ENCODE measurements at regions not wholly inside any gene's neighbourhood (a gene's known extent, or its start where the extent isn't known, plus 50 kb on each side); places are given as distances from the start of the nearest gene placed in this dataset.

- DNase-seq (ENCODE audit: low read depth, low spot score), result no peak
- FAIRE-seq, result no peak
- H3K9me3 ChIP-seq (replicated peaks; ENCODE audit: control insufficient read depth, insufficient read depth, low read length), result no peaks in the 10 kb centered on the region
- no peak overlapping the region for H2AFZ ChIP-seq (ENCODE audit: low read depth, low read length)
- H3K27ac ChIP-seq (ENCODE audit: insufficient read depth, low read depth, low read length), result no peak overlapping the region
- dilution Hi-C loops (cut with MboI; ENCODE audit: extremely low pct_ligation_motif_present, low sequenced_read_pairs) (no loop called here), intact Hi-C loops (cut with micrococcal nuclease) (no loop called here)
- H3K79me2 ChIP-seq (ENCODE audit: control insufficient read depth, insufficient read depth, low read length), result no peaks in the 10 kb centered on the region
- no peaks in the 10 kb centered on the region for H3K27me3 ChIP-seq (ENCODE audit: control insufficient read depth in 2 of 2, insufficient read depth in 2 of 2, low read length in 2 of 2)
- H3K4me2 ChIP-seq (ENCODE audit: insufficient read depth, low read length), result no peak overlapping the region
- no peak overlapping the region for H3K9ac ChIP-seq (replicated peaks; ENCODE audit: extremely low read depth, insufficient read depth, low read length)
- TF ChIP-seq JUN (IDR thresholded peaks at IDR 0.05; ENCODE audit: borderline replicate concordance, insufficient read depth, insufficient read length, low read depth) (no peak), EZH2 (IDR thresholded peaks at IDR 0.05; ENCODE audit: borderline replicate concordance, low read depth, low read length, severe bottlenecking) (no peak), GATA2 (IDR thresholded peaks at IDR 0.05; ENCODE audit: insufficient read depth, insufficient read length, low read depth, low read length) (no peak), CTCF (IDR thresholded peaks at IDR 0.05; ENCODE audit: extremely low read depth in 1 of 2, insufficient read depth in 1 of 2, low read depth in 1 of 2, low read length in 2 of 2) (no peak), POLR2A (IDR thresholded peaks at IDR 0.05; ENCODE audit: low read depth, low read length) (no peak), MAX (IDR thresholded peaks at IDR 0.05; ENCODE audit: insufficient read depth, insufficient read length) (no peak), POLR2AphosphoS5 (IDR thresholded peaks at IDR 0.05; ENCODE audit: insufficient read depth, low read depth, low read length) (no peak), MYC (IDR thresholded peaks at IDR 0.05; ENCODE audit: low read depth, low read length) (no peak), FOS (IDR thresholded peaks at IDR 0.05; ENCODE audit: borderline replicate concordance, insufficient read depth, low read length) (no peak)
- H3K9me1 ChIP-seq (replicated peaks; ENCODE audit: control insufficient read depth, extremely low read depth, insufficient read depth, low read length), result no peaks in the 10 kb centered on the region
- no peaks in the 10 kb centered on the region for H3K4me1 ChIP-seq (ENCODE audit: control insufficient read depth, extremely low read depth, insufficient read depth, low read length)
- CTCF ChIA-PET, result no interaction called here
- H3K36me3 ChIP-seq (ENCODE audit: control insufficient read depth in 2 of 2, extremely low read depth in 1 of 2, insufficient read depth in 2 of 2, low read length in 2 of 2), result no peaks in the 10 kb centered on the region
- H4K20me1 ChIP-seq (replicated peaks; ENCODE audit: control insufficient read depth, extremely low read depth, insufficient read depth, low read length), result no peaks in the 10 kb centered on the region
- POLR2A ChIA-PET, result no interaction called here
- BruUV-seq (replicated peaks), result no TSS peak
- no peak overlapping the region for H3K4me3 ChIP-seq (replicated peaks in 1 of 3; ENCODE audit: insufficient read depth in 1 of 3, low read depth in 1 of 3, low read length in 3 of 3)
These were observed 117.9 kb upstream of the TRAM1L1 start for GRCh38 chr4:117203231-117203630.
